ENCODE measurements at regions not wholly inside any gene's neighbourhood (a gene's known extent, or its start where the extent isn't known, plus 50 kb on each side); places are given as distances from the start of the nearest gene placed in this dataset.

- no peak for DNase-seq (ENCODE audit: low read depth)
Measured at GRCh38 chr14:104451474-104451873, 128.1 kb upstream of the C14orf180 start.

DNA sequence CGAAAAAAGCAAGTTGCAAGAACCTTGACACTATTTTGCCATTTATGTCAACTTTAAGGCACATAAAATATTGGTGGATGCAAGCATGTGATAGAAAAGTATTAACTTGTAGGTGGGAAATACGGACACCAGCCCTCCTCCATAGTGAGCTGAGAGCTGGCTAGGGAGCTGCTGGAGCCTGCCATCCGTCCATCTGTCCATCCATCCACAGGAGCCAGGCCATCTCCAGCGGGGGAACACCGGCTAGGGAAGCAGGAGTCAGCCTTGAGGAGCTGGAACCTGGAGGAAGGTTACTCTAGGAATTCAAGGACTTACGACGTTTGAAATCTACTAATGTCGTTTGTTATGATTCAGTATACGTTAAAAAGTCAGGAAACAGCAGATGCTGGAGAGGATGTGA, 120.7 kb upstream of the C14orf180 start:
- no peak for DNase-seq (ENCODE audit: low read depth)

DNA sequence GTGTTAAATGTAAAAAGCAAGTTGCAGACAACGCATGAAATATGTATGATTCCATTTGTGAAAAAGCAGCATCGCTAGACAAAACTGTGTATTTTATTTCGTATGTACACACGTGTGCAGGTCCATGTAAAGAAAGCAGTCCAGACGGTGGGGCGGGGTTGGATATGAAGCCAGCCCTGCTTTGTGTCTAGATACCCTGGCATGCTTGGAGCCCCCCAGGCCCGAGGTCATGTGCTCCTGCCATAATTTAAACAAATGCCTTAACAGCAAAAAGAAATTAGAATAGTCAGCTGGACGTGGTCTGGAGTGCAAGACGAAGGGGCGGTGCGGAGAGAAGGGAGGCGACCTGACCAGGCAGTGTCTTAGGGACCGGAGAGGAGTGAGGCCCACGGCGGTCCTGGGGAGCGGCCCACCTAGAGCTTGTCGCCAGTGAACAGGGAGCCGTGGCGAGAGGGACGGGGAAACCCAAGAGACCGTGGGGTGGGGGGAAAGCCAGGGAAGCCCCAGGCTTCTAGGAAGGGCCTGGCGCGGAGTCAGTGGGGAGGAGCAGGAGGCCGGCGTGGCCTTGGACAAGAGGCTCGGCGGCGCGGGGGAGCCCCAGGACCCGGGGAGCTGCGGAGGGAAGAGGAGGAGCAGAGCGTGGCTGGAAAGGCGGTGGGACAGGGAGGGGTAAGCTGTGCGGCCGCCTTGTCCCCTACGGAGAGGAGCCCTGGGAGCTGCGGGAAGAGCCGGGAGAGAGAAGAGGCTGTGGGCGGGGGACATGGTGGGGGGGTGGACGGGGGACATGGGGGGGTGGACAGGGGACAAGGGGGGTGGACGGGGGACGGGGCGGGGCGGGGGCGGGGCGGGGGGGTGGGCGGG, 118.5 kb upstream of the C14orf180 start:
- no peak for DNase-seq (ENCODE audit: low read depth)

- DNase-seq (ENCODE audit: low read depth), result no peak
Measured at GRCh38 chr14:104461676-104462449, 117.7 kb upstream of the C14orf180 start.

DNA sequence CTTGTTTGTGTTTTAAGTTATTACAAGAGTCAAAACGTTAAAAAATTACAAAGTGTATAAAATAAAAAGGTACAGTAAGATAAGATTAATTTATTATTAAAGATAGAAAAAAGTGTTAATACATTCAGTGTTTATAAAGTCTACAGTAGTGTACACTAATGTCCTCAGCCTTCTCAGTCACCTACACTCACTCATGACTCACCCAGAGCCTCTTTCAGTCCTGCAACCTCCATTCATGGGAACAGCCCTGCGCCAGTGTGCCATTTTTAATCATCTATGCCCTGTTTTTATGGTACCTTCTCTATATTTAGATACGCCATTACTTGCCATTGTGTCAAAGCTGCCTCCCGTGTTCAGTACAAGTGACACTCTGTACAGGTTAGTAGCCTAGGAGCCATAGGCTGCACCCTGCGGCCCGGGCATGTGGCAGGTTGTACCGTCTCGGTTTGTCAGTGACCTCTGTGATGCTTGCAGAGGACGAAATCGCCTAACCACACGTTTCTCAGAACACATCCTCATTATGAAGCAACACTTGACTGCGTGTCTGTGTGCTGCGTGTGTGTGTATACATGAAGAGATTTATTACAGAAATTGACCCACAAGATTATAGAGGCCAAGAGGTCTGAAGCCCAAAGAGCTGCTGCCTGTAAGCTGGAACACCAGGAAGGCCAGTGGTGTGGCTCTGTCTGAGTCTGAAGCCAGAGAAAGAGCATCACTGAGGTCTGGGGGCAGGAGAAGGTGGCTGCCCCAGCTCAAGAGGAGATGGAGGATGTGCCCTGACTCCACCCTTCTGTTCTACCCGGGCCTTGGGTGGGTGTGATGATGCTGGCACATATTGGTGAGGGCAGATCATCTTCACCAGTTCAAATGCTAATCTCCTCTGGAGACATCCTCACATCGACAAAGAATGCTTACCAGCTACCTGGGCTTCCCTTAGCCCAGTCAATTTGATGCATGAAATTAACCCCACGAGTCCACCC, 116.6 kb upstream of the C14orf180 start:
- DNase-seq (ENCODE audit: low read depth), result no peak

DNA sequence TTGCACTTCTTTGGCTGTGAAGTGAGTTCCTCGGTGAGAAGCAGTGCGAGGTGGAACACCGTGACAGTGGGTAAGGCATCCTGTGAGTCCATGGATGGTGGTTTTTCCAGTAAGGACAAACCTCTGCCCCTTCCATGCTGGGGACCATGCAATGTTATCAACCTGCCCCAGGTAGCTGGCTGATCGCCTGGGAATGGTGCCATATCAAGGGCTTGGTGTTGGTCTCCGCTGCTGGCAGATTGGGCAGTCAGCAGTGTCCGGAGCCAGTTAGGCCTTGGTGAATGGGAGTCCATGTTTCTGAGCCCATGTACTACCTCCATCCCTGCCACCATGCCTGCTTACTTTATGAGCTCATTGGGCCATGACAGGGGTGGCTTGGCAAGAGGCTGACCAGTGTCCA, 114.7 kb upstream of the C14orf180 start:
- no peak for DNase-seq (ENCODE audit: low read depth)

DNA sequence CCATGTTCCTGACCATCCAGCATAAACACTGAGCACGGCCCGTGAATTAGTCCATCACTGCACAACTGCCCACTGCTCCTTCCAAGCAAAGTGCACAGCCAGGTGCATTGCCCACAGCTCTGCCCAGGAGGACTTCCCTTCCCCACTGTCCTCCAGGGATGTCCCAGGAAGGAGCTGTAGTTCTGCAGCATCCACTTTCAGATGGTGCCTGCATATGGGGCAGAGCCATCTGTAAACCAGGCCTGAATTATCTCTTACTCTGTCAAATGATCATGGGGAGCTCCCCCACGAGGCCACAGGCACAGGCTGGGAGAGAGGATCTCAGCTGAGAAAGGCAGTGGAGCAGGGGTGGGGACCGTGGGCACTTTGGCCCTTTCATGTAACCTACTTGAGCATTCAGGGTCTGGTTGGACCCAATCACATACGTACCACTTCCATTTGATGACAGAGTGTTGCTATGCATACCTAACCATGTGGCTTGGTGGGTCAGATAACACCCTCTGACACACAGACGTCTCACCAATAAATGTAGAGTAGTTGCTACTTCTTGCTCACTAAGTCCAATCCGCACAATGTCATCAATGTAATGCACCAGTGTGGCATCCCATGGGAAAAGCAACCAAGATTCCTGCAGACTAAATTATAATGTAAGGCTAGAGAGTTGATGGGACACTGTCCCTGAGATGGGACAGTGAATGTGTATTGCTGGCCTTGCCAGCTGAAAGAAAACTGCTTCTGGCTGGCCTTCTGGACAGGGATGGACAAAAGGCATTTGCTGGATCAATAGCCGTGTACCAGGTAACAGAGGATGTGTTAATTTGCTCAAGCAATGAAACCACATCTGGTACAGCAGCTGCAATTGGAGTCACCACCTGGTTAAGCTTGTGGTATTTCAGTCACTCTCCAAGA, 113.8 kb upstream of the C14orf180 start:
- no peak for DNase-seq (ENCODE audit: low read depth)

GRCh38 chr14:104467236-104467635, 112.3 kb upstream of the C14orf180 start:
- DNase-seq (ENCODE audit: low read depth), result no peak

GRCh38 chr14:104467641-104468040, 111.9 kb upstream of the C14orf180 start:
- no peak for DNase-seq (ENCODE audit: low read depth)

- no peak for DNase-seq (ENCODE audit: low read depth)
Measured at GRCh38 chr14:104469591-104469990, 110.0 kb upstream of the C14orf180 start.

DNA sequence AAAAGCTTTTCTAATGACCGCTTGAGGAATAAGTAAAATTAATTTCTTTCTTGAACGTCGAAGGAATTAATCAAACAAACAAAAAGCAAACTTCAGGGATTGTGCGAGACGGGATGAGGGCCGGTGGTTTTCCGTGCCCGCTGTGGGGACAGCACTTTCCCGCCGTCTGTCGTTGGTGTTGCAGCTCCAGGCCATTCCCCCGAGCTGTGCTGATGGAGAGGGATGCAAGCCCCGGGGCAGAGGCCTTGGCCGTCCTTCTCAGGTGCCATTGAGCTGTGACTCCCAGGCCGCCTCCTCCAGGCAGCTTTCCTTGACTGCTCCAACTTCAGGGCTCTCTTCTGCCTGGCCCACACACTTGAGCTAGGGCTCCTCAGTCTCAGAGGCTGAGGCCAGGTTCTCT, 109.0 kb upstream of the C14orf180 start:
- no peak for DNase-seq (ENCODE audit: low read depth)

DNA sequence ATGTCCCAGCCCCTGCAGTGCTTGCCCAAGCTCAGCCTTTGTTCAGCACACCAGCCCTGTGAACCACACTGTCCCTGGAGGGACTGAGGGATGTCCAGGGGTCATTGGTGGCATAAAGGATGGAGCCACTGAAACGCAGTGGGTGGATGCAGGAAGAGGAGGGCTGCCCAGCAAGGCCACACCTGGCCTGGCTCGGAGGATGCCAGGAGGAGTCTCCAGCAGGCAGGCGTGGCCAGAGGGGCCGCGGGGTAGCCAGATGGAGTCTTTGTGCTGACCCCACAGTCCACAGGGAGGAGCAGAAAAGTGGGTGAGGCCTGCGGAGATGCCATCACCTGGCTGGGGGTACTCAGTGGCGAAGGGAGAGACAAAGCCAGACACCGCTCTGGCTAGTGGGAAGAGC, 108.5 kb upstream of the C14orf180 start:
- DNase-seq (ENCODE audit: low read depth), result no peak

GRCh38 chr14:104472073-104472472, 107.5 kb upstream of the C14orf180 start:
- DNase-seq (ENCODE audit: low read depth), result no peak

- DNase-seq (ENCODE audit: low read depth), result no peak
Measured at GRCh38 chr14:104472536-104473243, 106.9 kb upstream of the C14orf180 start.

GRCh38 chr14:104473244-104473565, 106.4 kb upstream of the C14orf180 start:
- no peak for DNase-seq (ENCODE audit: low read depth)

DNA sequence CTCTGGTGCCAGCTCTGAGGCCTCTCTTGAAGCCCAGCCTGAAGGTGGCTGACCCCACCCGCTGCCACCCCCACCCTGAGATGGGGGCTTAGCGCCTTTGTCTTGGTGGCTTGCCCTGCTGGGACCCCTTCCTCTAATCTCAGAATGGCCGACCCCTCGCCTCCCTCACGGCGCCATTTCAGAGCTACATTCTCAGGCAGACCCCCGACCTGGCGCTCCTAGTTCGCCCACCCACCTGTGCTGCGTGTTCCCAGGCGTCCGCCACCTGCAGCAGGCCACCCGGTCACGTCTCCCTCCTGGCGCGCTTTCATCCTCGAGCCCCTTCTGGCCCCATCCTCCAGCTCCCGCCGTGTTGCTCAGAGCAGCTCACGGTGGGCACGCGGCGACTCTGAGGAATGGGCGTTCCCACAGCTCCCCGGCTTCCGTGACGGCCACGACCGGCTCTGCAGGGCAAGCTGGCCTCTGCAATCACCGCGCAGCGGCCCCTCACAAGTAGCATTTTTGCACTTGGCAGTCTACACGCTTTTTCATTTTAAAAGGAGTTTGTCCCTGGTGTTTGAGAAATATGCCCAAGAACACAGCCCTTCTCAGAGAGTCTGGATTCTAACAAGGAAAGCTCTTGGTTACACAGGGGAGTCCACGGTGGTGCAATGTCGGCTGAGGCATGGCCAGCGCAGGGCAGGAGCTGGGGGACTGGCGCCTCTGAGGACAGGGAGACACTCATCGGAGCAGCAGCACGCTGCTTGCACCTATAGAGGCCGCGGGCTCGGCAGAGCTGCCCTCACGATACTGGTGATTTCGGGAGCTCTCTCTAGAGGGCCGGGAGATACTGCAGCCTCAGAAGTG, 105.7 kb upstream of the C14orf180 start:
- no peak for DNase-seq (ENCODE audit: low read depth)

DNA sequence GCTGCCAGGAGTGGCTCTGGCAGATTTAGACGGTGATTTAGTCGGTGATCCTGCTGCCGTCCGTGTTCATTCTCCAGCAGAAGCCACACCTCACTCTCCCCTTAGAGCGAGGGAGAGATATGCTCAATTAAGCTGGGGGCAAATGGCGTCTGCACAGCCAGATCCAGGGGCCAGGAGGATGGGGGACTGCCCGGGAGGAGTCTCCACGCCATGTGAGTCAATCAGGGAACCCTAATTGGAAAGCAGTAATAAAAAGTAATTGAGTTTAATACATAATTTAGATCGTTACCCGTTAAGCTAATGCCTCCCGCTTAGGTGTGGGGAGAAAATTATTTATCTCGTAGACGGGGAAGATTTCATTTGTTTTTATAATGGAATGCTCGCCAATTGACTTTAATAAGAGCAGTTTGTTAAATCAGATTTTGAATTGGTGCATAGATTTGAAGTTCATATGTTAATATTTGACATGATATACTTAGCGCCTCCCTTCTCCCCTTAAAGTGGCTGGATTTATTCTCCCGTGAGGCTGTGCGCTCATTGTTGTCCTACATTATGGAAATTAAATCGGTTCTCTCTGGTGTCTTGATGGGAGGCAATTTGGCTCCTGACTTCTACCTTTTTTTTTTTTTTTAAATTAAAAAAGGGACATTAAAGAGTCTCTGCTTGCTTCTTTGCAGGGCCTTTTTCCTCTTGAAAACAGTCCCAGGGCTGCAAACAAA, 104.9 kb upstream of the C14orf180 start:
- DNase-seq (ENCODE audit: low read depth), result no peak

- no peak for DNase-seq (ENCODE audit: low read depth)
Measured at GRCh38 chr14:104475256-104475655, 104.3 kb upstream of the C14orf180 start.
